Neutrophil (primary cell): ENCODE measurements at regions not wholly inside any gene's neighbourhood (a gene's known extent, or its start where the extent isn't known, plus 50 kb on each side); places are given as distances from the start of the nearest gene placed in this dataset.
A peak's percentile ranks its signal among the peaks of the same experiment; 100 is the strongest.
"Not testable (repeated sequence)": the region's sequence is repeated elsewhere in the genome, so short reads cannot be mapped to it uniquely, and the experiment has no call there.

Experiments used
- H3K27ac ChIP-seq: fragments of 200-600 bp; sonication (generic); 2 replicates; pipeline ENCODE4 v1.5.1; 2016; ENCODE audit warnings: mild to moderate bottlenecking, moderate library complexity
- H3K27me3 ChIP-seq: fragments of 200-600 bp; sonication (generic); 2 replicates; pipeline ENCODE4 v1.6.0; 2016; ENCODE audit warnings: mild to moderate bottlenecking
- H3K36me3 ChIP-seq: fragments of 200-600 bp; sonication (generic); 2 replicates; pipeline ENCODE4 v1.5.1; 2017
- H3K4me1 ChIP-seq, 2 experiments: fragments of 200-600 bp in 1 of 2; sonication (generic) in 1 of 2; 1 replicate in 1 of 2; 2 replicates in 1 of 2; pipeline versions ENCODE4 v1.5.1 to v1.6.1; 2013 to 2016; ENCODE audit warnings: low read depth in 1 of 2, low read length in 1 of 2, mild to moderate bottlenecking in 1 of 2, moderate library complexity in 1 of 2; ENCODE audit not compliant: control insufficient read depth in 1 of 2, insufficient read depth in 1 of 2
- H3K4me3 ChIP-seq, 2 experiments: fragments of 200-600 bp in 1 of 2; sonication (generic) in 1 of 2; 1 replicate in 1 of 2; 2 replicates in 1 of 2; pipeline ENCODE4 v1.5.1; 2013 to 2016; ENCODE audit warnings: low read depth in 1 of 2, low read length in 1 of 2, mild to moderate bottlenecking in 1 of 2, moderate library complexity in 1 of 2
- H3K9me3 ChIP-seq: fragments of 200-600 bp; sonication (generic); 2 replicates; pipeline ENCODE4 v1.5.1; 2016
- CTCF ChIP-seq: fragments of 200-600 bp; sonication (generic); IDR thresholded peaks from 2 replicates; pipeline ENCODE4 v1.5.1; 2016; ENCODE audit warnings: antibody characterized with exemption

GRCh38 chr7:148500978-148501377 lies 89.6 kb upstream of the C7orf33 start:
- peaks cover 30% of the 10 kb centered on the region for H3K27me3 ChIP-seq
- H3K9me3 ChIP-seq = no peaks in the 10 kb centered on the region
- H3K27ac ChIP-seq = no peak overlapping the region
- no peaks in the 10 kb centered on the region for H3K36me3 ChIP-seq
- no peak for TF ChIP-seq CTCF
- no peaks in the 10 kb centered on the region for H3K4me1 ChIP-seq
- H3K4me3 ChIP-seq = no peak overlapping the region

- no peaks in the 10 kb centered on the region for H3K9me3 ChIP-seq
- no peaks in the 10 kb centered on the region for H3K4me1 ChIP-seq
- no peaks in the 10 kb centered on the region for H3K36me3 ChIP-seq
- H3K4me3 ChIP-seq = no peak overlapping the region
- TF ChIP-seq CTCF = peak; percentile 11
- no peak overlapping the region for H3K27ac ChIP-seq
- H3K27me3 ChIP-seq = peaks cover 30% of the 10 kb centered on the region
Observed at GRCh38 chr7:148503900-148504487, 86.6 kb upstream of the C7orf33 start.

GRCh38 chr7:148505645-148506375 lies 84.8 kb upstream of the C7orf33 start:
- Histone ChIP-seq H3K9me3 (no peaks in the 10 kb centered on the region), H3K27ac (no peak overlapping the region), H3K36me3 (no peaks in the 10 kb centered on the region), H3K4me1 (no peaks in the 10 kb centered on the region), H3K27me3 (peaks cover 12% of the 10 kb centered on the region), H3K4me3 (no peak overlapping the region)
- TF ChIP-seq CTCF = no peak

- H3K4me3 ChIP-seq, H3K27ac ChIP-seq, H3K4me1 ChIP-seq, H3K27me3 ChIP-seq, H3K9me3 ChIP-seq, H3K36me3 ChIP-seq: not testable (repeated sequence)
Observed at GRCh38 chr7:148507064-148507573, 83.4 kb upstream of the C7orf33 start.

GRCh38 chr7:148507787-148508186 lies 82.8 kb upstream of the C7orf33 start:
- Histone ChIP-seq H3K4me1 (no peaks in the 10 kb centered on the region), H3K27ac (no peak overlapping the region), H3K27me3 (no peaks in the 10 kb centered on the region), H3K9me3 (no peaks in the 10 kb centered on the region), H3K36me3 (no peaks in the 10 kb centered on the region), H3K4me3 (no peak overlapping the region)
- no peak for TF ChIP-seq CTCF

- H3K27ac ChIP-seq = no peak overlapping the region
- no peaks in the 10 kb centered on the region for H3K36me3 ChIP-seq
- TF ChIP-seq CTCF = no peak
- H3K4me3 ChIP-seq = no peak overlapping the region
- H3K27me3 ChIP-seq = no peaks in the 10 kb centered on the region
- no peaks in the 10 kb centered on the region for H3K4me1 ChIP-seq
- no peaks in the 10 kb centered on the region for H3K9me3 ChIP-seq
Observed at GRCh38 chr7:148514236-148514635, 76.3 kb upstream of the C7orf33 start.
